Panc1 (cell line): ENCODE measurements at regions not wholly inside any gene's neighbourhood (a gene's known extent, or its start where the extent isn't known, plus 50 kb on each side); places are given as distances from the start of the nearest gene placed in this dataset.

ENCODE experiments used
- POLR2AphosphoS5 ChIP-seq: IDR thresholded peaks from 2 replicates; pipeline ENCODE4 v1.6.1; 2012; ENCODE audit warnings: mild to moderate bottlenecking, low read depth, low read length, moderate library complexity
- SIN3A ChIP-seq: IDR thresholded peaks from 2 replicates; pipeline ENCODE4 v1.6.1; 2012; ENCODE audit warnings: low read depth, mild to moderate bottlenecking, low read length, moderate library complexity, borderline replicate concordance; ENCODE audit not compliant: insufficient read depth
- TF ChIP-seq, protein P1 (sequence below): fragments of 450-650 bp; IDR thresholded peaks from 2 replicates; pipeline ENCODE4 v1.5.1; 2017; ENCODE audit warnings: mild to moderate bottlenecking
- TF ChIP-seq, protein P2 (sequence below), 2 experiments: IDR thresholded peaks; 2 replicates each; pipeline ENCODE4 v1.6.1; 2011 to 2012; ENCODE audit warnings: low read depth in 2 of 2, control low read depth in 1 of 2, low read length in 1 of 2, mild to moderate bottlenecking in 1 of 2, moderate library complexity in 1 of 2; ENCODE audit not compliant: insufficient read depth in 1 of 2

DNA sequence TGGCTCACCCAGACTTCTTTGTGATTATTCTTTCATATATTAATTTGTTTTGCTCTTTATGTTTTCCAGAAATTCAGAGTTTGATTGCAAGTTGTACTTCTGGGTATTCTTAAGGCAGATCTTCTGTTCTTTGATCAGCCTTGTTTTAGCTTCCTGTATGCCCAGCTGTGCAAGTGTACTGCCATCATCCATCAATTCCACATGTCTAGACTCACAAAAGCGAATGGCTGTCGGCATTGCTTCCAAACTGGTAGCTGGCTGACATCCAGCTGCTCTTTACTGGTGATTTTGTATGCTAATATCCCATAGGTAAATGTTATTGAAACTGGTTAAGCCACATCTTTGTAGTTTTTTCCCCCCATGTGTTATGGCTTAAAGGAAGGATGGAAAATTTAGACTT is 1084.8 kb upstream of the CITED2 start:
- TF ChIP-seq, protein P1, sequence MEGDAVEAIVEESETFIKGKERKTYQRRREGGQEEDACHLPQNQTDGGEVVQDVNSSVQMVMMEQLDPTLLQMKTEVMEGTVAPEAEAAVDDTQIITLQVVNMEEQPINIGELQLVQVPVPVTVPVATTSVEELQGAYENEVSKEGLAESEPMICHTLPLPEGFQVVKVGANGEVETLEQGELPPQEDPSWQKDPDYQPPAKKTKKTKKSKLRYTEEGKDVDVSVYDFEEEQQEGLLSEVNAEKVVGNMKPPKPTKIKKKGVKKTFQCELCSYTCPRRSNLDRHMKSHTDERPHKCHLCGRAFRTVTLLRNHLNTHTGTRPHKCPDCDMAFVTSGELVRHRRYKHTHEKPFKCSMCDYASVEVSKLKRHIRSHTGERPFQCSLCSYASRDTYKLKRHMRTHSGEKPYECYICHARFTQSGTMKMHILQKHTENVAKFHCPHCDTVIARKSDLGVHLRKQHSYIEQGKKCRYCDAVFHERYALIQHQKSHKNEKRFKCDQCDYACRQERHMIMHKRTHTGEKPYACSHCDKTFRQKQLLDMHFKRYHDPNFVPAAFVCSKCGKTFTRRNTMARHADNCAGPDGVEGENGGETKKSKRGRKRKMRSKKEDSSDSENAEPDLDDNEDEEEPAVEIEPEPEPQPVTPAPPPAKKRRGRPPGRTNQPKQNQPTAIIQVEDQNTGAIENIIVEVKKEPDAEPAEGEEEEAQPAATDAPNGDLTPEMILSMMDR = no peak
- TF ChIP-seq, protein P2, sequence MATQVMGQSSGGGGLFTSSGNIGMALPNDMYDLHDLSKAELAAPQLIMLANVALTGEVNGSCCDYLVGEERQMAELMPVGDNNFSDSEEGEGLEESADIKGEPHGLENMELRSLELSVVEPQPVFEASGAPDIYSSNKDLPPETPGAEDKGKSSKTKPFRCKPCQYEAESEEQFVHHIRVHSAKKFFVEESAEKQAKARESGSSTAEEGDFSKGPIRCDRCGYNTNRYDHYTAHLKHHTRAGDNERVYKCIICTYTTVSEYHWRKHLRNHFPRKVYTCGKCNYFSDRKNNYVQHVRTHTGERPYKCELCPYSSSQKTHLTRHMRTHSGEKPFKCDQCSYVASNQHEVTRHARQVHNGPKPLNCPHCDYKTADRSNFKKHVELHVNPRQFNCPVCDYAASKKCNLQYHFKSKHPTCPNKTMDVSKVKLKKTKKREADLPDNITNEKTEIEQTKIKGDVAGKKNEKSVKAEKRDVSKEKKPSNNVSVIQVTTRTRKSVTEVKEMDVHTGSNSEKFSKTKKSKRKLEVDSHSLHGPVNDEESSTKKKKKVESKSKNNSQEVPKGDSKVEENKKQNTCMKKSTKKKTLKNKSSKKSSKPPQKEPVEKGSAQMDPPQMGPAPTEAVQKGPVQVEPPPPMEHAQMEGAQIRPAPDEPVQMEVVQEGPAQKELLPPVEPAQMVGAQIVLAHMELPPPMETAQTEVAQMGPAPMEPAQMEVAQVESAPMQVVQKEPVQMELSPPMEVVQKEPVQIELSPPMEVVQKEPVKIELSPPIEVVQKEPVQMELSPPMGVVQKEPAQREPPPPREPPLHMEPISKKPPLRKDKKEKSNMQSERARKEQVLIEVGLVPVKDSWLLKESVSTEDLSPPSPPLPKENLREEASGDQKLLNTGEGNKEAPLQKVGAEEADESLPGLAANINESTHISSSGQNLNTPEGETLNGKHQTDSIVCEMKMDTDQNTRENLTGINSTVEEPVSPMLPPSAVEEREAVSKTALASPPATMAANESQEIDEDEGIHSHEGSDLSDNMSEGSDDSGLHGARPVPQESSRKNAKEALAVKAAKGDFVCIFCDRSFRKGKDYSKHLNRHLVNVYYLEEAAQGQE (IDR thresholded peaks at IDR 0.05; ENCODE audit: insufficient read depth in 1 of 2, low read depth in 2 of 2, low read length in 1 of 2) = no peak
- TF ChIP-seq POLR2AphosphoS5 = no peak
- no peak for TF ChIP-seq SIN3A
